ENCODE measurements at regions not wholly inside any gene's neighbourhood (a gene's known extent, or its start where the extent isn't known, plus 50 kb on each side); places are given as distances from the start of the nearest gene placed in this dataset.

DNA sequence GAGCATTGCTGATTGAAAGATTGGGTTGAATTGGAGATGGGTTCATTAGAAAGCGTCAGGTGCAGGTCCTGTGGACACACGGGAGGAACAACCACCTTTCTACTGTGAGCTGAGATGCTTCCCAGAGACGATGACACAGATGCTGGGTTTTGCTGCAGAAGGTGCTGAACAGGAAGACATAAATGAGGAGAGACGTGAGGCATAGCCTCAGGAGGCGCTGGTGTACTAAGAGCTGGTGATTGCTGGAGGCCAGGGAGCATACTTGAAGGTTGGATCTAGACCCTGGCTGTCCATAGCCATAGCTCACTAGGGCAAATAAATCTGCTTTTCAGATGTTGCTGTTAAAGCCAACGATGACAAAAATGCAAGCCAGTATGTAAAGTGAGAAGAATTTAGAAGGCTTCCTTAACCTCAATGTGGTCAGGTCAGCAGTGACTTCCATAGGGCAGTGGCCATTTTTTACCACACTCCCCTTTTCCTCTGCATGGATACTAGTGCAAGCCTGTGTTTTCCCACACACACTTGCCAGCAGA lies 153.7 kb downstream of the SOX11 start:
- no peak for DNase-seq

DNA sequence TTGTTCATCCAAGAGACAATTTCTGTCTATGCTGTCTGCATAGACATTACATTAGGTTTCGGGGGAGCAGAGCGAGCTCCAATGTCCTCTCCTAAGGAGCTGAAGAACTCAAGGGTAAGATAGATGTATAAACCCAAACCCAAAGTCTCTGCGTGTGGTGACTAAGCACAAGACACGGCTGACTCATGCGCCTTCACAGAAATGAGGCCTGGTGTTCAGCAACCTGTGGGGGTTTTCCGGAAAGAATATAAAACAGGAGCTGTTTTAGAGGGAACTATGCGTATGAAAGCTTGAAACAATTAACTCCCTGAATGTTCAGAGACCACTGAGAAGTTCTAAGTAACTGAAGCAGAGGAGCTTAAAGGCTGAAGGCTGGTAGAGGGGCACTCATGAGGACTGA lies 154.7 kb downstream of the SOX11 start:
- no peak for DNase-seq

- no peak for DNase-seq
Measured at GRCh38 chr2:5849562-5849961, 157.4 kb downstream of the SOX11 start.

DNA sequence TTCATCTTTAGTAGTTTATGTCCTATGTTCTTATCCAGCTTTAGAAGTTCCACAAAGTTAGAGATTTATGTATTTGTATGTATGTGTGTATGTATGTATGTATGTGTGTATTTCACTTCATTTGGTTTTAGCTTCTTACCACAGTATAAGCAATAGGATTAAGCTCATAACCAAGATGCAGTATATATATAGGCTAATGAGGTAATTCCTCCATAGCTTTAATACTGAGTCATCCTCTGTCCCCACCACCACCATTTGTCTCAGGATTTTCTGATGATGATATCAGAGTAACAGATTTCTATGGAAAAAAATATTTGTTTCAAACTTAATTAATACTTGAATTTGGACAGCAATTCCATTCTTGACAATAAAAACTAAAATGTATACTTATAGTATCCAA lies 159.2 kb downstream of the SOX11 start:
- no peak for DNase-seq

DNA sequence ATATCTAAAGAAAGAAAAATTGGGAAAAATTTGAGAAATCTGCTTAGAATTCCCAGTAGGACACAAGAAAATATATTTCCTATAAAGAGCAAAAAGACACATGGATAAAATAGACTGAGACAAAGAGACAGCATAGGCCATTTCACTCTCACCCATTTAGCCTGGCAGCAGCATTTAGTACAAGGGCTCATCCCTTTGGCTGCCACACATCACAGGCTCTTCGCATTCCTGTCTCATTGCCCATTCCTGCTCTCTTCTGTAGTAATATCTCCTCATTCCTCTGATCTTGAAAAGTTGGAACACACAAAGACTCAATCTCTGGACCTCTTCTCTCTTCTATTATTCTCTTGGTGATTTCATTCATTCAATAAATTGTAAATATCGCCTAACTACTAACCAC lies 162.6 kb downstream of the SOX11 start:
- no peak for DNase-seq

- DNase-seq, result no peak
Measured at GRCh38 chr2:5867056-5867455, 174.9 kb downstream of the SOX11 start.

- no peak for DNase-seq
Measured at GRCh38 chr2:5868931-5869330, 176.7 kb downstream of the SOX11 start.

GRCh38 chr2:5869936-5870335 lies 177.8 kb downstream of the SOX11 start:
- DNase-seq, result no peak

- no peak for DNase-seq
Measured at GRCh38 chr2:5877360-5877759, 185.2 kb downstream of the SOX11 start.

- no peak for DNase-seq
Measured at GRCh38 chr2:5885451-5886173, 193.4 kb downstream of the SOX11 start.

GRCh38 chr2:5886462-5886861 lies 194.3 kb downstream of the SOX11 start:
- DNase-seq, result no peak

DNA sequence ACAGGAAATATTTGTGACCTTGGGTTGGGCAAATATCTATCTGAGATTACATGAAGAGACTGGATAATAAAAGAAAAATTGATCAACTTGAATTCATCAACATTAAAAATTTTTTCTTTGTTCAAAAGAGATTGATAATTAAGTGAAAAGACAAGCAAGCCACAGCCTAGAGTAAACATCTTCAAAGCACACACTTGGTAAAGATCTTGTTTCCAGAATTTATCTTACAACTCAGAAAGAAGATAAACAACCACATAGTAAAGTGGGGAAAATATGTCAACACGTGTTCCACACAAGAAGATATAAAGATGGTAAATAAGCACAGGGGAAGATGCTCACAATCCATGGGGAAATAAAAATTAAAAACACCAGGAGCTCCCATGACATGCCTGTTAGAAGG lies 195.9 kb downstream of the SOX11 start:
- DNase-seq, result no peak

GRCh38 chr2:5889519-5889918 lies 197.3 kb downstream of the SOX11 start:
- no peak for DNase-seq

DNA sequence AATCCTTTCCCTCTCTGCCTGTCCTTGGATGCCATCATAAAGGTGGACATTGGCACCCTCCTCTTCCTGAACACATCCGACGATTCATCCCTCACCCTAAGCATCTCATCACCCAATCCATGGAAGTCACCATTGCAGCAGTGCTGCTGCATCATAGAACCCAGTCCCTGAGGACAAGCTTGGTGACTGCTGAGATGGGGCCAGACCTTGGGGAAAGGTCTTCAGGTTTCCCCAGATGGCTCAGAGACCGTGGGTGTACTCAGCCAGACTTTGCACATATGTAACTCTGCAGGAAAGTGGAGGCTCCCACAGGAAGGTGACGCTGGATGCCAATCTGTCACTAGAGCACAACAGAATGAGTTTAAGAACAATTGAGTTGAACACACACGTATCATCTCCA lies 202.2 kb downstream of the SOX11 start:
- no peak for DNase-seq

GRCh38 chr2:5895284-5895683 lies 203.1 kb downstream of the SOX11 start:
- DNase-seq, result no peak

DNA sequence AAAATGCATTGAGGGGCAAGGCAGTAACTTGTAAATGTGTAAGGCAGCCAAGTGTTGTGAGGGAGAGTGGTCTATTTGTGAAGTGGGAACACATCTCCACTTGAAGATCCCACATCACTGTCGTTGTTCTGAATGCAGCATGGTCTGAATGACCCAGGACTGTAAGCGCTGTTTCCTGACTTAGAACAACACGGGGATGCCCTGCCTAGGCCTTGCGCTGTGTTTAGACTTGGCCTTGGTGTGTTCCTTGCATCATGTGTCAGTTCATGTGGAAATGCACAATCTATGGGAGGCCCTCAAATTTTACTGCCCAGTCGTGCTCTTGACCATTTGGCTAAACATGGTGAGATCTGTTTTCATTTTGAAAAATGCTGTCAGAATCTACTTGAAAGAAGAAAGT lies 205.1 kb downstream of the SOX11 start:
- no peak for DNase-seq

- no peak for DNase-seq
Measured at GRCh38 chr2:5898667-5899066, 206.5 kb downstream of the SOX11 start.

- no peak for DNase-seq
Measured at GRCh38 chr2:5905661-5906060, 213.5 kb downstream of the SOX11 start.

DNA sequence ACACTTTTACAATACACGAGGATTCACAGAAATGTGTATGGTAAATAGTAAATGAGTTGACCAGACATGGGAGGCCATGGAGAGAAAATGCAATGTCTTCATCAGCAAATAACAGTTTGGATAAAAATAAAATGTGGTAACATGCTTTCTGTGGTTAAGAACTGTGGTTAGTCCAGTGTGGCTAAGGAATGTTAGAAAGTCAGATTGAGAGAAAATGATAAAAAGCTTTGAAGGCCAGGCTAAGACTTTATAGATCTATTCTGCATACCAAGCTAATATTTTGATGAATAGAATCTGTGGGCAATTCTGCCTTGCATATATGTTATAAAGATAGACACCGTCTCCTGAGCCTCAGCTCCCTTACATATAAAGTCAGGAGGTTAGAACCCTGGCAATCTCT lies 215.9 kb downstream of the SOX11 start:
- no peak for DNase-seq

GRCh38 chr2:5911718-5912117 lies 219.5 kb downstream of the SOX11 start:
- DNase-seq, result no peak

DNA sequence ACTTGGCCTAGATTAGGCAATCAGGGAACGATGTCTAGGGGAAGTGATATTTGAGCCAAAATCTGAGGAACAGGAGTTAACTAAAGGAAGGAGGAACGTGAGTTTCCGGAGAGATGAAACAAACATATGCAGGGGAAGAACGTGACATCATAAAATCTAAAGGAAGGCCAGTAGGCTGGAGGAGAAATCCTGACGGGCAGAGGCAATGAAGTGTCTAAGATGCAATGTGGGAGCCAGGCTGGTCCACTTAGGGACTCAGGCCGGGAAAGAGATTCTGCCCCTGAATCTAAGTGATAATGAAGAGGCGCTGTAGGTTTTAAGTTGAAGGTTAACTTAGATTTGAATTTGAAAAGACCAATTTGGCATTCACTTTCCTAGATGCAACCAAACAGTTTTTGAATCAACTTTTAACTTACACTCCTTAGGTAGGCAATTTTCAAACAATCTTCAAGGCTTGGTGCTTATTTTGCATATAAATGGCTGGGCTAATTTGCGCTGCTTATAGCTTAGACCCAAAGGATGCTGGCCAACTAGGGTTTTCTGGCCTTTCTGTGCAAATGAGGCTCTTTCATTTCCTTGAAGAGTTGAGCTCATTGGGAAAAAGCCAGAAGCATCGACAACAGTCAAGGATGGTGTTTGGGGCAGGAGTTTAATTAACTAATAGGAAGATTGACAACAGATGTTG lies 221.7 kb downstream of the SOX11 start:
- no peak for DNase-seq

GRCh38 chr2:5914811-5915611 lies 222.8 kb downstream of the SOX11 start:
- DNase-seq, result no peak

GRCh38 chr2:5915881-5916310 lies 223.7 kb downstream of the SOX11 start:
- no peak for DNase-seq
